SK-N-SH treated with all-trans-retinoic acid at 6 μM for 48 hours (cell line): ENCODE measurements at regions not wholly inside any gene's neighbourhood (a gene's known extent, or its start where the extent isn't known, plus 50 kb on each side); places are given as distances from the start of the nearest gene placed in this dataset.

Source experiments
- ATAC-seq: fragments of 200-7000 bp; cut with Tn5 transposase; 3 replicates; pipeline ENCODE4 v1.9.1; 2020; ENCODE audit warnings: mild to moderate bottlenecking, moderate library complexity
- ARNTL ChIP-seq: fragments of 450-650 bp; formaldehyde crosslinking; IDR thresholded peaks from 2 replicates; pipeline ENCODE4 v1.5.0; 2020; ENCODE audit warnings: low read depth, mild to moderate bottlenecking, moderate library complexity, borderline replicate concordance
- BACH2 ChIP-seq: fragments of 250-450 bp; sonication (Bioruptor Pico); IDR thresholded peaks from 2 replicates; pipeline ENCODE4 v1.9.0; 2021; ENCODE audit warnings: mild to moderate bottlenecking, borderline replicate concordance
- CSDC2 ChIP-seq: fragments of 250-450 bp; sonication (Bioruptor Pico); IDR thresholded peaks from 2 replicates; pipeline ENCODE4 v1.5.0; 2020; ENCODE audit warnings: mild to moderate bottlenecking, moderate library complexity
- ESRRG ChIP-seq: fragments of 250-450 bp; sonication (Bioruptor Pico); IDR thresholded peaks from 2 replicates; pipeline ENCODE4 v1.6.1; 2021; ENCODE audit warnings: mild to moderate bottlenecking
- GLIS3 ChIP-seq: fragments of 250-450 bp; sonication (Bioruptor Pico); IDR thresholded peaks from 2 replicates; pipeline ENCODE4 v1.5.0; 2020; ENCODE audit warnings: mild to moderate bottlenecking, moderate library complexity
- ISL1 ChIP-seq: fragments of 250-450 bp; sonication (Bioruptor Pico); IDR thresholded peaks from 2 replicates; pipeline ENCODE4 v2.1.2; 2022; ENCODE audit warnings: mild to moderate bottlenecking, moderate library complexity
- PATZ1 ChIP-seq: fragments of 250-450 bp; sonication (Bioruptor Pico); IDR thresholded peaks from 2 replicates; pipeline ENCODE4 v1.8.0; 2020; ENCODE audit warnings: mild to moderate bottlenecking, moderate library complexity, borderline replicate concordance
- POU6F1 ChIP-seq: fragments of 250-450 bp; sonication (Bioruptor Pico); IDR thresholded peaks from 2 replicates; pipeline ENCODE4 v1.8.0; 2021; ENCODE audit warnings: low read depth, mild to moderate bottlenecking, moderate library complexity, borderline replicate concordance
- PPARA ChIP-seq: fragments of 250-450 bp; sonication (Bioruptor Pico); IDR thresholded peaks from 2 replicates; pipeline ENCODE4 v1.5.0; 2020; ENCODE audit warnings: mild to moderate bottlenecking, borderline replicate concordance
- SNAI2 ChIP-seq: fragments of 250-450 bp; sonication (Bioruptor Pico); IDR thresholded peaks from 2 replicates; pipeline ENCODE4 v1.5.0; 2020; ENCODE audit warnings: mild to moderate bottlenecking, moderate library complexity
- TCF4 ChIP-seq: fragments of 250-450 bp; sonication (Bioruptor Pico); IDR thresholded peaks from 2 replicates; pipeline ENCODE4 v1.8.0; 2021; ENCODE audit warnings: mild to moderate bottlenecking, moderate library complexity, borderline replicate concordance
- TOX ChIP-seq: fragments of 250-450 bp; sonication (Bioruptor Pico); IDR thresholded peaks from 2 replicates; pipeline ENCODE4 v1.8.0; 2021; ENCODE audit warnings: mild to moderate bottlenecking, moderate library complexity, borderline replicate concordance
- TSHZ2 ChIP-seq: fragments of 250-450 bp; sonication (Bioruptor Pico); IDR thresholded peaks from 2 replicates; pipeline ENCODE4 v1.5.0; 2020; ENCODE audit warnings: mild to moderate bottlenecking, moderate library complexity
- ZFP3 ChIP-seq: fragments of 250-450 bp; sonication (Bioruptor Pico); IDR thresholded peaks from 2 replicates; pipeline ENCODE4 v1.5.0; 2020; ENCODE audit warnings: mild to moderate bottlenecking, moderate library complexity
- ZFP30 ChIP-seq: fragments of 450-650 bp; formaldehyde crosslinking; IDR thresholded peaks from 2 replicates; pipeline ENCODE4 v1.5.0; 2022; ENCODE audit warnings: mild to moderate bottlenecking, moderate library complexity
- ZNF70 ChIP-seq: fragments of 450-650 bp; formaldehyde crosslinking; IDR thresholded peaks from 2 replicates; pipeline ENCODE4 v1.5.0; 2020; ENCODE audit warnings: mild to moderate bottlenecking, moderate library complexity
- ZNF8 ChIP-seq: fragments of 450-650 bp; formaldehyde crosslinking; IDR thresholded peaks from 2 replicates; pipeline ENCODE4 v1.5.0; 2020; ENCODE audit warnings: mild to moderate bottlenecking, moderate library complexity

GRCh38 chr16:35193956-35194355, 1734.5 kb downstream of the TP53TG3F start (continued):
- TF ChIP-seq GLIS3 (CRISPR knock-in tag), result no peak
- TF ChIP-seq TOX (CRISPR knock-in tag), result no peak
- no peak for TF ChIP-seq ARNTL (CRISPR knock-in tag)
- no peak for TF ChIP-seq BACH2 (CRISPR knock-in tag)
- TF ChIP-seq ESRRG, result no peak
- TF ChIP-seq ZFP30 (CRISPR knock-in tag), result no peak

- TF ChIP-seq PPARA (no peak), ZNF8 (CRISPR knock-in tag) (no peak), TSHZ2 (CRISPR knock-in tag) (no peak), TCF4 (no peak), ARNTL (CRISPR knock-in tag) (no peak), BACH2 (CRISPR knock-in tag) (no peak), PATZ1 (CRISPR knock-in tag) (no peak)
- no peak for ATAC-seq
Measured at GRCh38 chr16:35194681-35195080, 1735.3 kb downstream of the TP53TG3F start.

- TF ChIP-seq ESRRG, result no peak
- no peak for TF ChIP-seq PATZ1 (CRISPR knock-in tag)
- TF ChIP-seq TCF4, result no peak
- TF ChIP-seq TSHZ2 (CRISPR knock-in tag), result no peak
- no peak for TF ChIP-seq SNAI2 (CRISPR knock-in tag)
- TF ChIP-seq ISL1 (CRISPR knock-in tag), result no peak
- no peak for TF ChIP-seq ZNF8 (CRISPR knock-in tag)
- TF ChIP-seq POU6F1 (CRISPR knock-in tag), result no peak
- no peak for TF ChIP-seq ZFP3 (CRISPR knock-in tag)
Measured at GRCh38 chr16:35195173-35195863, 1735.9 kb downstream of the TP53TG3F start.

GRCh38 chr16:35195864-35196216, 1736.4 kb downstream of the TP53TG3F start:
- TF ChIP-seq CSDC2 (CRISPR knock-in tag) (no peak), ESRRG (no peak), POU6F1 (CRISPR knock-in tag) (no peak), PATZ1 (CRISPR knock-in tag) (no peak), ZNF70 (CRISPR knock-in tag) (no peak)
- peak; percentile 27; the same call in 1 of the 3 replicates for ATAC-seq

More at GRCh38 chr16:35195173-35195863, 1735.9 kb downstream of the TP53TG3F start:
- peak; percentile 63 for ATAC-seq
